HUDEP-2 (cell line): ENCODE measurements at regions not wholly inside any gene's neighbourhood (a gene's known extent, or its start where the extent isn't known, plus 50 kb on each side); places are given as distances from the start of the nearest gene placed in this dataset.

ENCODE experiments used
- DNase-seq, 76 experiments: peaks; one replicate each; lab custom pipeline; 2025; ENCODE audit not compliant: unreplicated experiment in 76 of 76; lab: John Stamatoyannopoulos, UW

GRCh38 chr1:55712148-55712547 is 497.0 kb upstream of the USP24 start:
- no peak for DNase-seq

DNA sequence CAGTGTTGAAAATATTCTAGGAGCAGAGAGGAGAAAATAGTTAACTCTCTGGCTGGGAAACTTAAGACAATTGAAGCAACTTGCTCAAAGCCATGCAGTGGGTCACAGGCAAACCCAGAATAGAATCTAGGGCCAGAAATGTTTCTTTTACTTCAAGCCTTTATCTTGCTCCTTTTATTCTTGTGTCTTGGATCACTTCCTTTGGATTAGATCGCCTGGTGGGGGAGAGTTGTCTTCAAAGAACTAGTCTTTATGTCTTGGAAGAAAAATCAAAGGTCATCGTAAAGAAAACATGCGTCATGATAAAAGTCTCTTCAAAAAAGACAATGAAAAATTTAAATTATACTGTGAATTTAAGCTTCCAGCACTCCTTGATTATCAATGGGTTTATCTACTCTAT is 493.6 kb upstream of the USP24 start:
- no peak for DNase-seq

- DNase-seq: no peak
Observed at GRCh38 chr1:55707846-55708245, 492.7 kb upstream of the USP24 start.

DNA sequence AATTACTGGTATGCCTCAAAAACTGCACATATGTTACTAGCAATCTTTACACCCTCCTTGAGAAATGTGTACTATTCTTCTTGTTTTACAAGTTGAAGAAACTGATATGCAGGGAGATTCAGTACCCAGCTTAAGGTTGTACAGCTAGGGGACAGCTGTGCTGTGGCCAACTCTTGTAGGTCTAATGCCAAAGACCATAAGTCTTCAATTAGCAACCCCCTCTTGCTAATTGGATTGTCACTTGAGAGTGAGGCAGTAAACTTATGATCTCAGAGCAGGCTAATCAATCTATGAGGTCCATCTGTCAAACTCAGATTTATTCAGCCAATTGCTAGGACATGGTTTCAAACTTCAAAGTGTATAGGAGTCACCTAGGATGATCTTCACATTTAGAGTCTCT is 492.0 kb upstream of the USP24 start:
- DNase-seq: no peak

DNA sequence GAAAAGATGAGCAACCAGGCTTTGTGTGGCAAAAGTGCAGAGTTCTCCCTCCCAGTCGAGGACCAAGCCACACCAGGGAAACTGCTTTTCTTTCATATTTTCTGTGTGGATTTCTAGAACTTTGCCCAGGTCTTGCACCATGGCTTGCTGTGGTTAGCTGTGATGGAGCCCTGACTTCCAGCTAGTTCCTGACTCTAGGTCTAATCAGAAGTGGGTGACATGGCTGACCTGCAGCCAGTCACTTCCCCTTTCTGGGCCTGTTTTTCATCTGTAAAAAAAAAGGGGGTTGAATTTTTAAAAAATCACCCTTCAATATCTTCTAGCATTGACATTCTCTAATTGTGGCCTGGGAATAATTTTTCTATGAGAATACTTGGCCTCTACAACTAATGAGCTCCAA is 491.2 kb upstream of the USP24 start:
- no peak for DNase-seq

DNA sequence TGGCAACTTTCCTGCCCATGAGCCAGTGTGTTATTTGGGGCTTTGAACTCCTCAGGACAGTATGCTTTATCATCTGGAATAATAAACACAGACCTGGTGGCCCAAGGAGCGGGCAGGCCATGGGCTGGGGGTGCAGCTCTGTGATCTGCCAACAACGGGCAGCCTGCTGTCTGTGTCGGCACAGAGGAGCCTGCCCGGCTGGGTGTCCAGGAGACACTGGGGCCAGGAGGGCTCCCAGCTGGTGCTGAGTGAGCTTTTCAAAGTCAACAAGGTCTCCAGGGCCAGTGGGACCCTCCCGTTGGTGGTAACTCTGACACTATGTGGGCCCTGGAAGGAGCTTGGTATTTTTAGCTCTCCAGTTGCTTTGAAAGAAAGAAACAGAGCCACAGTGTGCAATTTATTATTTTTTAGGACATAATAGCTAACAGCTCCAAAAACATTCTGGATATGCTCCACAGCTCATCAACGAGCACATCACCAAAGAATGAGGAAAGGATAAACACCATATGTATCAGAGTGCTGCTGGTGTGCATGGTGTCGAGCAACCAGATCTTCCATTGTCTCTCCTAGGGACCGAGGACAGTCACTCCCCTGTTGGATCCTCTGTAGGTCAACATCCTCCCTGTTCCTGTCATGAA is 488.7 kb upstream of the USP24 start:
- DNase-seq: no peak

DNA sequence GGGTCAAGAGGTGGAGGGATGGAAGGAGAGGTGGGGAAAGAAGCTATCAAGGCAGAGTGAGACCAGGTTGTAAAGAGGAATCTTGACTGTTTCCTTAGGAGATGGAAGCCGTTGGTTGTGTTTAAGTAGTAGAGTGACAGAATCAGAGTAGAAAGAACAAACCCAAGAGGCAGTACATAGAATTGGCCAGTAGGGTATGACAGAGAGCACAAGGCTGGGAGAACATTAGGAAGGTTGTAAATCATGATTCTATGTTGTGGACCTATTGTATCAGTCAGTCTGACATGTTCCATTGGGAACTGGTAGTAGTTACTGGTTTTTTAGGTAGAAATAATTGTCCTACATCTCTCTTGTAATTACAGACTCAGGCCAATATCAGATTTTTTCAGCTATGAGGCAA is 486.9 kb upstream of the USP24 start:
- DNase-seq: peak in 8 of 76 experiments; percentile 2 to 32 (median 6)

GRCh38 chr1:55700359-55701130 is 485.4 kb upstream of the USP24 start:
- DNase-seq: no peak

DNA sequence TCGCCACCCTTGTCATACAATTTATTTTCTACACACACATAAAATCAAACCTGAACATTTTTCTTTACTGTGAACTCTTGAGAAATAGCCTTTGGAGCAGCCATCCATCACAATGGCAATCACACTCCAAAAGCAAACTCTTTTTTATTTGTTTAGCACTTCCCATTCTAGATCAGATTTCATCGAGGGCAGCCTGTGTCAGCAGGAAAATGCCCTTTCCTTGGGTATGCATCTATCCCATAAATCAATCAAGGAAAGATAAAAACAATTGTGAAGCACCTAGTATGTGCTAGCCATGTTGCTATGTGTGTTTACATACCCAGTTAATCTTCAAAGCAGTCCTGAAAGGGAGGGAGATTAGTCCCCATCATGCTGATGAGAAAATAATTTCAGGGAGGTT is 484.1 kb upstream of the USP24 start:
- DNase-seq: no peak

GRCh38 chr1:55697997-55698535 is 482.9 kb upstream of the USP24 start:
- DNase-seq: no peak

- DNase-seq: no peak
Observed at GRCh38 chr1:55696891-55697290, 481.7 kb upstream of the USP24 start.

GRCh38 chr1:55696181-55696754 is 481.1 kb upstream of the USP24 start:
- DNase-seq: no peak

DNA sequence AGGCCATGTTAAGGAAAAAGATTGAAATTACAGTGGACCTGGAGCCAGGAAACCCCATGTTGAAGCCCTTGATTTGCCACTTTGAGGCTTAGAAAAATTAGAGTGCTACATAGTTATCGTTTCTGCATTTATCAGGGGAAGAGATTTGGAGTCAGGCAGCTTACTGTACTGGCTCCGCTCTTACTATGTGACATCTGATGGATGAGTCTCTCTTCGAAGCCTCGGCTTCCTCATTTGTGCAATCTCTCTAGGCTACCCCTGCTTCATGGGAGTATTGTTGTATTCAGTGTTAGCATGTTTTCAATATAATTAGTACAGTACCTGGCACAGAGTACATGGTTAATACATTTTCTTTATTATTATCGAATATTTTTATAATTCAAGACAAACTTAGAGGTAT is 480.4 kb upstream of the USP24 start:
- no peak for DNase-seq

DNA sequence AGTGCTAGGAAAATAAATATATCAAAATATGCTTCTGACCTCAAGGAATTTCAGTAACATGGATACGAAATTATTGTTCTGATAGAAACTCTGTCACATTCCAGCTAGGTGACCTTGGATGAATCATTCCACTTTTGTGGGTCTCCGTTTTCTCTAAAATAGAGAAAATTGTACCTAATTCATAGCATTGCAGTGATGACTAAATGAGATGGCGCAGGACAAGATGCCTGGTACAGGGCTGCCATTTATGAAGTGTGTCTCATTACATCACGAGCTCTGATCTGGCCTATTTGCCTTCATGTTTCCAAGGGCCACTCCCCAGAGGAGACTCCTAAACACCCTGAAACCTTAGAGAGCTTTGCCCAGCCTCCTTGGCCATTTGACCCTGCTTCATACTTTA is 480.0 kb upstream of the USP24 start:
- no peak for DNase-seq

DNA sequence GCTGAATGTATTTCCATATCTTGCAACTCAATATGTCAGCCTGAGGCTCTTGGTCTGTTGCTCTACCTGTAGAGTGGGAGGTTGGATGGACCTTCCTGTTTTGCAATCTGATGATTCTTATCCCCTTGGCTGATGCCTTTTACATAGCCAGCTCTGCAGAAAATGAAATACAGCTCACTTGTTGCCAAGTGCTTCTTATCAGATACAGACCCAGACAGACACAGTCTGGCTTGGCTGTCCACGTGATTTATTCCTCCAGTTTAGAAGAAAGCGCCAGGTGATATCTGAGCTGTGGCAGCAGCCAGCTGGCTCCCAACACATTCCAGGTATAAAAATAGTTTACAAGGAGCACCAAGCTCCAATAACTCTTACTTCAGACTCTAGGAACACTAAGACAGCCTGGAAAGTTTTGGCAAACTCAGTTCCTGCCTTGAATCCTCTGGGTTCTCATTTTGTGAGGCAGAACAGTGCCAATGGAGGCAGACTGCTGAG is 479.2 kb upstream of the USP24 start:
- DNase-seq: no peak

DNA sequence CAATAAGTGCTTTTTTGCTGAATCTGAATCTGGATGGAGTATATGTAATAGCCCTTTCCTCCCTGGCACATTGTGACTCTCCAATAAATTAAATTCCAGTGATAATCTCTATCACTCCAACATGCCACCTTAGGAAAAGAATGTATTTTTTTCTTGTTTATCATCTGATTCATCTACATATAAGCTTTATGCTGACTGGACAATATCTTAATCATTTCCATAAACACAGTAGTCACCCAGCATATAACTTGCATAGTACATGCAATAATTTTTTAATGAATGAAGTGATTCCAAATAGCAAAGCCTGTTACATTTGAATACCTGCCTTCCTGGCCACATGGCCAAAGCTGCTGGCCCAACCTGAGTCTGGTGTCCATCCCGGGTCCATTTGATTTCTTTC is 477.6 kb upstream of the USP24 start:
- no peak for DNase-seq

DNA sequence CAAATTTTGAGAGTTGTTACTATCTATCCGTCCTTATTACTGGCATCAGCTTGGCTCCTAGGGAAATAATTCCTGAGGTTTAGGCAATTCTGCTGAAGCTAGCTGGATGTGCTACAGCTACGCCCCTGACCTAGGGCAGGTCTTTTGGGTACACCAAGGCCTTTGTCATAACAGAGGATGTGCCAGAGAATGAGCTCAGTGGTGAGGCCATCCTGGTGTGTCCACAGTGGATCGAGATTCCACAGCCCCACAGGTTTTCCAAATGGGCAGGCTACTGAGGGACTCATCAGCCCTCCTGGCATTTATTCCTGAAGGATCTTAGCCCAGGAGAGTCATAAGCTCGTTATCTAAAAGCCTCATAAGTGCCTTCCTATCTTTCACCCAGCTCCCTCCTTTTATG is 475.2 kb upstream of the USP24 start:
- no peak for DNase-seq

- no peak for DNase-seq
Observed at GRCh38 chr1:55689800-55690199, 474.6 kb upstream of the USP24 start.

DNA sequence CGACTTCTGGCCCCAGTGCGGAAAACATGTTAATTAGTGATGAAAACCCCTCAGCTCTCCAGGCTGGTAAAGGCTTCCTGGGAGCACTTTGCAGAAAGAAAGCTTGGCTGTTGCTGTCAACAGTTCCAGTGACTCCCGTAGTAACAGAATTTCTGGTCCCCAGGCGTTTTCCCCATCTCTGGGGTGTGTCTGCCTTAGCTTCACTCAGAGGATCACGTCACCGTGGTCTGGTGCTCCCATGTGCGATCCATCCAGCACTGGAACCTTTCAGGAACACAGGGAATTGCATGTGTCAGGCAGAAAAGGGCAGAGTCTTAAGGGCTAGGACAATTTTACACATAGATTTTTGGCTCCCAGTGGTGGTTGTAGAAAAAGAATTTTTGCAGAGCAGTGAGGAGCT is 470.4 kb upstream of the USP24 start:
- DNase-seq: no peak

GRCh38 chr1:55684131-55684650 is 469.0 kb upstream of the USP24 start:
- no peak for DNase-seq

- DNase-seq: no peak
Observed at GRCh38 chr1:55682198-55682597, 467.0 kb upstream of the USP24 start.

DNA sequence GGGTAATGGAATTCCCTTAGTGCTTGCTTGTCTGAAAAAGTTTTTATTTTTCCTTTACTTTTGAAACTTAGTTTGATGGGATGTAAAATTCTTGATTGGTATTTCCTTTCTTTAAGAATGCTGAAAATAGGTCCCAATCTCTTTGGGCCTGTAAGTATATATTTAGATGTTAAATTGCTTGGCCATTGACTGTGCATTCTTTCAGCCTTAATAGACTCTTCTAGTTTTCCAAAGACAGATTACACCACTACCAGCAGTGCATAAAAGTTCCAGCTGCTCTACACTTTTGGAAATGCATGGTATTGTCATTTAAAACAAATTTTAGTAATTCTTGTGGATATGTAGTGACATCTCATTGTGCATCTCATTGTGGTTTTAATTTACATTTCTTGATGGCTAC is 464.8 kb upstream of the USP24 start:
- no peak for DNase-seq
